ENCODE measurements at regions not wholly inside any gene's neighbourhood (a gene's known extent, or its start where the extent isn't known, plus 50 kb on each side); places are given as distances from the start of the nearest gene placed in this dataset.

- TF ChIP-seq, protein P1, sequence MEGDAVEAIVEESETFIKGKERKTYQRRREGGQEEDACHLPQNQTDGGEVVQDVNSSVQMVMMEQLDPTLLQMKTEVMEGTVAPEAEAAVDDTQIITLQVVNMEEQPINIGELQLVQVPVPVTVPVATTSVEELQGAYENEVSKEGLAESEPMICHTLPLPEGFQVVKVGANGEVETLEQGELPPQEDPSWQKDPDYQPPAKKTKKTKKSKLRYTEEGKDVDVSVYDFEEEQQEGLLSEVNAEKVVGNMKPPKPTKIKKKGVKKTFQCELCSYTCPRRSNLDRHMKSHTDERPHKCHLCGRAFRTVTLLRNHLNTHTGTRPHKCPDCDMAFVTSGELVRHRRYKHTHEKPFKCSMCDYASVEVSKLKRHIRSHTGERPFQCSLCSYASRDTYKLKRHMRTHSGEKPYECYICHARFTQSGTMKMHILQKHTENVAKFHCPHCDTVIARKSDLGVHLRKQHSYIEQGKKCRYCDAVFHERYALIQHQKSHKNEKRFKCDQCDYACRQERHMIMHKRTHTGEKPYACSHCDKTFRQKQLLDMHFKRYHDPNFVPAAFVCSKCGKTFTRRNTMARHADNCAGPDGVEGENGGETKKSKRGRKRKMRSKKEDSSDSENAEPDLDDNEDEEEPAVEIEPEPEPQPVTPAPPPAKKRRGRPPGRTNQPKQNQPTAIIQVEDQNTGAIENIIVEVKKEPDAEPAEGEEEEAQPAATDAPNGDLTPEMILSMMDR (IDR thresholded peaks at IDR 0.05; ENCODE audit: insufficient read depth, low read length): no peak
- no peak overlapping the region for H3K4me3 ChIP-seq (ENCODE audit: low read depth, low read length)
- DNase-seq (ENCODE audit: low read depth): no peak
Observed at GRCh38 chr15:47570881-47571640, 146.2 kb upstream of the SEMA6D start.

DNA sequence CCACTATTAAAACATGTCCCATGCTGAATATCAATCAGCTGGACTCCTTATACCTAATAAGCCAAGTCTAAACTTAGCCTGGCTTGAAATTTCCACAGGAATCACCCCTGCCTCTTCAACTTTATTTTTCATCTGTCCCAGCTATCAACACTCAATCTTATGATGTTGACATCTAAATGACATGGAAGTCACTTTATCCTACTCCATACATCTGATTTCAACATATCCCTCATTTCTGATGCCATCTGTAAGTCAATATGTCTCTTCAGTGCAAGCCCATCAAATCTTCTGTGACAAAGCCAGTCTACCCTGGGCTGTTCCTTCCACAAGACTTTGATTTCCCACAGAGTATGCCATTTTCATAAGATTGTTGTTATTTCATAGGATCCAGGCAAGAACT lies 143.6 kb upstream of the SEMA6D start:
- TF ChIP-seq, protein P1 (IDR thresholded peaks at IDR 0.05; ENCODE audit: insufficient read depth, low read length): no peak
- DNase-seq (ENCODE audit: low read depth): no peak
- no peak overlapping the region for H3K4me3 ChIP-seq (ENCODE audit: low read depth, low read length)

- DNase-seq (ENCODE audit: low read depth): peak; percentile 12
- no peak overlapping the region for H3K4me3 ChIP-seq (ENCODE audit: low read depth, low read length)
- TF ChIP-seq, protein P1 (IDR thresholded peaks at IDR 0.05; ENCODE audit: insufficient read depth, low read length): no peak
Observed at GRCh38 chr15:47577000-47577399, 140.3 kb upstream of the SEMA6D start.

- no peak for DNase-seq (ENCODE audit: low read depth)
- no peak overlapping the region for H3K4me3 ChIP-seq (ENCODE audit: low read depth, low read length)
- TF ChIP-seq, protein P1 (IDR thresholded peaks at IDR 0.05; ENCODE audit: insufficient read depth, low read length): no peak
Observed at GRCh38 chr15:47577461-47577860, 139.8 kb upstream of the SEMA6D start.

- TF ChIP-seq, protein P1 (IDR thresholded peaks at IDR 0.05; ENCODE audit: insufficient read depth, low read length): no peak
- DNase-seq (ENCODE audit: low read depth): no peak
Observed at GRCh38 chr15:47582233-47582632, 135.1 kb upstream of the SEMA6D start.

GRCh38 chr15:47584316-47584715 lies 133.0 kb upstream of the SEMA6D start:
- DNase-seq (ENCODE audit: low read depth): no peak
- H3K4me3 ChIP-seq (ENCODE audit: low read depth, low read length): no peak overlapping the region
- TF ChIP-seq, protein P1 (IDR thresholded peaks at IDR 0.05; ENCODE audit: insufficient read depth, low read length): no peak

More at GRCh38 chr15:47582233-47582632, 135.1 kb upstream of the SEMA6D start:
- H3K4me3 ChIP-seq (ENCODE audit: low read depth, low read length): no peak overlapping the region

Data from fibroblast of the aortic adventitia (primary cell).